Trophoblast cell (in vitro differentiated cells and primary cell): ENCODE measurements at regions not wholly inside any gene's neighbourhood (a gene's known extent, or its start where the extent isn't known, plus 50 kb on each side); places are given as distances from the start of the nearest gene placed in this dataset.

Experiments
- DNase-seq, 2 donors: peaks; one replicate each; pipeline ENCODE4 v3.0.0-alpha.2; 2016
- H2AFZ ChIP-seq: 2 replicates; pipeline ENCODE4 v1.6.1; 2013; ENCODE audit warnings: low read length, moderate library complexity, mild to moderate bottlenecking; ENCODE audit not compliant: insufficient read depth, poor library complexity
- H2AK5ac ChIP-seq: 2 replicates; pipeline ENCODE4 v1.6.1; 2013; ENCODE audit warnings: mild to moderate bottlenecking, low read length
- H2BK120ac ChIP-seq: 2 replicates; pipeline ENCODE4 v1.6.1; 2013; ENCODE audit warnings: low read length, mild to moderate bottlenecking, moderate library complexity; ENCODE audit not compliant: insufficient read depth, poor library complexity
- H2BK12ac ChIP-seq: 2 replicates; pipeline ENCODE4 v1.6.1; 2013; ENCODE audit warnings: mild to moderate bottlenecking, low read length, moderate library complexity
- H2BK5ac ChIP-seq: 2 replicates; pipeline ENCODE4 v1.6.1; 2013; ENCODE audit warnings: low read length, low read depth, moderate library complexity, mild to moderate bottlenecking; ENCODE audit not compliant: poor library complexity
- H3K14ac ChIP-seq: 2 replicates; pipeline ENCODE4 v1.6.1; 2013; ENCODE audit warnings: mild to moderate bottlenecking, low read length
- H3K18ac ChIP-seq: 2 replicates; pipeline ENCODE4 v1.6.1; 2013; ENCODE audit warnings: mild to moderate bottlenecking, low read length
- H3K23ac ChIP-seq: 2 replicates; pipeline ENCODE4 v1.6.1; 2013; ENCODE audit warnings: low read length
- H3K27ac ChIP-seq: 2 replicates; pipeline ENCODE4 v1.5.1; 2013; ENCODE audit warnings: low read depth, mild to moderate bottlenecking, inconsistent platforms, low read length, moderate library complexity
- H3K27me3 ChIP-seq: 2 replicates; pipeline ENCODE4 v1.6.1; 2013; ENCODE audit warnings: inconsistent platforms, mild to moderate bottlenecking, low read length, moderate library complexity; ENCODE audit not compliant: insufficient read depth
- H3K36me3 ChIP-seq, 2 experiments: 1 replicate in 1 of 2; 2 replicates in 1 of 2; pipeline ENCODE4 v1.6.1; 2013; ENCODE audit warnings: low read length in 2 of 2, mild to moderate bottlenecking in 2 of 2, moderate library complexity in 1 of 2; ENCODE audit not compliant: insufficient read depth in 2 of 2, control insufficient read depth in 1 of 2
- H3K4ac ChIP-seq: 2 replicates; pipeline ENCODE4 v1.6.1; 2013; ENCODE audit warnings: low read depth, mild to moderate bottlenecking, low read length, moderate library complexity
- H3K4me1 ChIP-seq, 2 experiments: 1 replicate in 1 of 2; 2 replicates in 1 of 2; pipeline ENCODE4 v1.6.1; 2013; ENCODE audit warnings: low read length in 2 of 2, mild to moderate bottlenecking in 2 of 2, moderate library complexity in 1 of 2; ENCODE audit not compliant: insufficient read depth in 2 of 2, control insufficient read depth in 1 of 2
- H3K4me2 ChIP-seq: 2 replicates; pipeline ENCODE4 v1.6.1; 2013; ENCODE audit warnings: inconsistent platforms, mild to moderate bottlenecking, low read length, moderate library complexity
- H3K4me3 ChIP-seq: 2 replicates; pipeline ENCODE4 v1.5.1; 2013; ENCODE audit warnings: mild to moderate bottlenecking, low read depth, low read length, inconsistent platforms
- H3K79me1 ChIP-seq: one replicate; pipeline ENCODE4 v1.6.1; 2013; ENCODE audit warnings: low read length
- H3K79me2 ChIP-seq: 2 replicates; pipeline ENCODE4 v1.6.1; 2013; ENCODE audit warnings: low read length, mild to moderate bottlenecking; ENCODE audit not compliant: control insufficient read depth, insufficient read depth, poor library complexity
- H3K9ac ChIP-seq: 2 replicates; pipeline ENCODE4 v1.6.1; 2013; ENCODE audit warnings: mild to moderate bottlenecking, low read length
- H3K9me3 ChIP-seq: 2 replicates; pipeline ENCODE4 v1.6.1; 2013; ENCODE audit warnings: low read depth, mild to moderate bottlenecking, control low read depth, inconsistent platforms, low read length; ENCODE audit not compliant: insufficient read depth
- H4K12ac ChIP-seq: 2 replicates; pipeline ENCODE4 v1.6.1; 2013; ENCODE audit warnings: low read depth, mild to moderate bottlenecking, low read length, moderate library complexity
- H4K8ac ChIP-seq: 2 replicates; pipeline ENCODE4 v1.6.1; 2013; ENCODE audit warnings: low read depth, mild to moderate bottlenecking, low read length, moderate library complexity
- H4K91ac ChIP-seq: one replicate; pipeline ENCODE4 v1.6.1; 2013; ENCODE audit warnings: low read depth, mild to moderate bottlenecking, low read length, moderate library complexity
- WGBS: extraction: QIAGEN DNeasy Blood & Tissue Kit; methylation state at CpG from one replicate; pipeline ENCODE4 v1.1.7; 2013; ENCODE audit warnings: missing lambda C conversion rate; ENCODE audit not compliant: insufficient read length, insufficient coverage; ENCODE audit errors: extremely low coverage; 5-methylcytosine and 5-hydroxymethylcytosine counted together

GRCh38 chr7:69025249-69025648, 573.0 kb upstream of the AUTS2 start:
- H3K79me1 ChIP-seq, result no peaks in the 10 kb centered on the region
- DNase-seq, result no peak
- no peak overlapping the region for H2AFZ ChIP-seq
- no peaks in the 10 kb centered on the region for H3K9me3 ChIP-seq
- no peak overlapping the region for H3K14ac ChIP-seq
- H3K36me3 ChIP-seq, result no peaks in the 10 kb centered on the region
- H4K8ac ChIP-seq, result no peak overlapping the region
- H4K91ac ChIP-seq, result no peak overlapping the region
- no peak overlapping the region for H3K4me2 ChIP-seq
- H3K9ac ChIP-seq, result no peak overlapping the region
- no peak overlapping the region for H2BK120ac ChIP-seq
- no peak overlapping the region for H4K12ac ChIP-seq
- H2AK5ac ChIP-seq, result no peak overlapping the region
- no peaks in the 10 kb centered on the region for H3K79me2 ChIP-seq
- H3K18ac ChIP-seq, result no peak overlapping the region
- no peaks in the 10 kb centered on the region for H3K27me3 ChIP-seq
- no peaks in the 10 kb centered on the region for H3K4me1 ChIP-seq
- no peak overlapping the region for H3K4ac ChIP-seq
- no peak overlapping the region for H3K27ac ChIP-seq
- H3K23ac ChIP-seq, result no peak overlapping the region
- no peak overlapping the region for H2BK5ac ChIP-seq
- H3K4me3 ChIP-seq, result no peak overlapping the region
- H2BK12ac ChIP-seq, result no peak overlapping the region
- WGBS, result no CpG with 5 or more reads among the region's 5 CpGs

GRCh38 chr7:69032848-69033247, 565.4 kb upstream of the AUTS2 start:
- no peaks in the 10 kb centered on the region for H3K79me1 ChIP-seq
- no CpG with 5 or more reads among the region's 4 CpGs for WGBS
- H3K4me3 ChIP-seq, result no peak overlapping the region
- no peak overlapping the region for H3K4me2 ChIP-seq
- H3K27ac ChIP-seq, result no peak overlapping the region
- no peak overlapping the region for H3K9ac ChIP-seq
- H4K91ac ChIP-seq, result no peak overlapping the region
- no peaks in the 10 kb centered on the region for H3K36me3 ChIP-seq
- H3K4ac ChIP-seq, result no peak overlapping the region
- H3K27me3 ChIP-seq, result peaks cover 2% of the 10 kb centered on the region
- H2AK5ac ChIP-seq, result no peak overlapping the region
- H3K23ac ChIP-seq, result no peak overlapping the region
- H3K9me3 ChIP-seq, result no peaks in the 10 kb centered on the region
- H4K12ac ChIP-seq, result no peak overlapping the region
- no peak overlapping the region for H4K8ac ChIP-seq
- no peak overlapping the region for H2BK5ac ChIP-seq
- no peaks in the 10 kb centered on the region for H3K4me1 ChIP-seq
- no peak for DNase-seq
- H2BK120ac ChIP-seq, result no peak overlapping the region
- H3K14ac ChIP-seq, result no peak overlapping the region
- H3K18ac ChIP-seq, result no peak overlapping the region
- H2AFZ ChIP-seq, result no peak overlapping the region
- H2BK12ac ChIP-seq, result no peak overlapping the region
- no peaks in the 10 kb centered on the region for H3K79me2 ChIP-seq

- Histone ChIP-seq H2AFZ (no peak overlapping the region), H4K12ac (no peak overlapping the region), H3K4me3 (no peak overlapping the region), H3K4me2 (no peak overlapping the region), H2AK5ac (no peak overlapping the region), H2BK120ac (no peak overlapping the region), H3K36me3 (no peaks in the 10 kb centered on the region), H3K14ac (no peak overlapping the region), H3K23ac (no peak overlapping the region), H3K79me2 (no peaks in the 10 kb centered on the region), H3K18ac (no peak overlapping the region), H2BK5ac (no peak overlapping the region), H3K9ac (no peak overlapping the region), H3K4me1 (no peaks in the 10 kb centered on the region), H4K8ac (no peak overlapping the region), H4K91ac (no peak overlapping the region), H2BK12ac (no peak overlapping the region), H3K27me3 (peaks cover 2% of the 10 kb centered on the region), H3K4ac (no peak overlapping the region), H3K9me3 (no peaks in the 10 kb centered on the region), H3K79me1 (no peaks in the 10 kb centered on the region), H3K27ac (no peak overlapping the region)
- DNase-seq, result no peak
- no CpG with 5 or more reads among the region's 7 CpGs for WGBS
Measured at GRCh38 chr7:69035826-69036225, 562.4 kb upstream of the AUTS2 start.

- no peaks in the 10 kb centered on the region for H3K79me1 ChIP-seq
- H4K91ac ChIP-seq, result no peak overlapping the region
- no peaks in the 10 kb centered on the region for H3K4me1 ChIP-seq
- H3K4ac ChIP-seq, result no peak overlapping the region
- no peak overlapping the region for H3K9ac ChIP-seq
- H3K27ac ChIP-seq, result no peak overlapping the region
- H2AK5ac ChIP-seq, result no peak overlapping the region
- H3K4me3 ChIP-seq, result no peak overlapping the region
- no peak overlapping the region for H3K18ac ChIP-seq
- H4K12ac ChIP-seq, result no peak overlapping the region
- no peak overlapping the region for H2BK5ac ChIP-seq
- no peaks in the 10 kb centered on the region for H3K9me3 ChIP-seq
- H2BK12ac ChIP-seq, result no peak overlapping the region
- H3K79me2 ChIP-seq, result no peaks in the 10 kb centered on the region
- no peaks in the 10 kb centered on the region for H3K36me3 ChIP-seq
- no peak overlapping the region for H3K23ac ChIP-seq
- H3K14ac ChIP-seq, result no peak overlapping the region
- DNase-seq, result no peak
- no peak overlapping the region for H3K4me2 ChIP-seq
- no peak overlapping the region for H4K8ac ChIP-seq
- no peak overlapping the region for H2AFZ ChIP-seq
- H2BK120ac ChIP-seq, result no peak overlapping the region
- H3K27me3 ChIP-seq, result peaks cover 2% of the 10 kb centered on the region
- no CpG with 5 or more reads among the region's 7 CpGs for WGBS
Measured at GRCh38 chr7:69036301-69036700, 562.0 kb upstream of the AUTS2 start.
